ENCODE measurements at regions not wholly inside any gene's neighbourhood (a gene's known extent, or its start where the extent isn't known, plus 50 kb on each side); places are given as distances from the start of the nearest gene placed in this dataset.

GRCh38 chr10:62749093-62749683 lies 55.3 kb upstream of the ADO start:
- no peak for DNase-seq

Data from activated CD8-positive, alpha-beta memory T cell treated with anti-CD3 and anti-CD28 coated beads for 24 hours (primary cell).